ENCODE measurements at regions not wholly inside any gene's neighbourhood (a gene's known extent, or its start where the extent isn't known, plus 50 kb on each side); places are given as distances from the start of the nearest gene placed in this dataset.

- Histone ChIP-seq H3K4me1 (no peaks in the 10 kb centered on the region), H3K27me3 (no peaks in the 10 kb centered on the region), H3K36me3 (no peaks in the 10 kb centered on the region), H3K4me3 (no peak overlapping the region), H3K9me3 (peaks cover 0 to 3% (median 0%) of the 10 kb centered on the region in 4 donors), H3K27ac (no peak overlapping the region)
- intact Hi-C loops (cut with DNase I): no loop called here
- 64 to 68% methylated on average over 4 of the region's 4 CpGs for WGBS, 2 donors
- no peak for DNase-seq
- no peak for TF ChIP-seq POLR2A (IDR thresholded peaks at IDR 0.05)
- no peak for TF ChIP-seq EP300 (IDR thresholded peaks at IDR 0.05)
- no peak for TF ChIP-seq POLR2AphosphoS5 (IDR thresholded peaks at IDR 0.05)
- TF ChIP-seq CTCF (IDR thresholded peaks at IDR 0.05): no peak
These were observed 1609.6 kb downstream of the SI start for GRCh38 chr3:163468531-163469335.

GRCh38 chr3:163462446-163462845, 1615.8 kb downstream of the SI start:
- no peak for DNase-seq
- no peaks in the 10 kb centered on the region for H3K27me3 ChIP-seq
- no peak overlapping the region for H3K27ac ChIP-seq
- intact Hi-C loops (cut with DNase I): no loop called here
- no peaks in the 10 kb centered on the region for H3K4me1 ChIP-seq
- no peaks in the 10 kb centered on the region for H3K9me3 ChIP-seq
- TF ChIP-seq POLR2AphosphoS5 (IDR thresholded peaks at IDR 0.05): no peak
- TF ChIP-seq POLR2A (IDR thresholded peaks at IDR 0.05): no peak
- no peak for TF ChIP-seq EP300 (IDR thresholded peaks at IDR 0.05)
- no peak for TF ChIP-seq CTCF (IDR thresholded peaks at IDR 0.05)
- H3K36me3 ChIP-seq: no peaks in the 10 kb centered on the region
- WGBS, 2 donors: 66 to 69% methylated on average over 1 of the region's 1 CpG
- no peak overlapping the region for H3K4me3 ChIP-seq

GRCh38 chr3:163450698-163451097, 1627.6 kb downstream of the SI start:
- 71 to 85% methylated on average over 2 of the region's 2 CpGs for WGBS, 2 donors
- no peak for DNase-seq
- TF ChIP-seq EP300 (IDR thresholded peaks at IDR 0.05) (no peak), CTCF (IDR thresholded peaks at IDR 0.05) (no peak), POLR2A (IDR thresholded peaks at IDR 0.05) (no peak), POLR2AphosphoS5 (IDR thresholded peaks at IDR 0.05) (no peak)
- Histone ChIP-seq H3K27ac (no peak overlapping the region), H3K9me3 (no peaks in the 10 kb centered on the region), H3K4me3 (no peak overlapping the region), H3K4me1 (no peaks in the 10 kb centered on the region), H3K27me3 (no peaks in the 10 kb centered on the region), H3K36me3 (no peaks in the 10 kb centered on the region)
- intact Hi-C loops (cut with DNase I): no loop called here

GRCh38 chr3:163438760-163439159, 1639.5 kb downstream of the SI start:
- Histone ChIP-seq H3K9me3 (no peaks in the 10 kb centered on the region), H3K36me3 (no peaks in the 10 kb centered on the region), H3K4me3 (no peak overlapping the region), H3K27ac (no peak overlapping the region), H3K27me3 (no peaks in the 10 kb centered on the region), H3K4me1 (no peaks in the 10 kb centered on the region)
- 91 to 95% methylated on average over 2 of the region's 2 CpGs for whole genome bisulfite sequencing, 2 donors
- no peak for DNase-seq
- intact Hi-C loops (cut with DNase I): no loop called here
- TF ChIP-seq CTCF (IDR thresholded peaks at IDR 0.05) (no peak), POLR2A (IDR thresholded peaks at IDR 0.05) (no peak), POLR2AphosphoS5 (IDR thresholded peaks at IDR 0.05) (no peak), EP300 (IDR thresholded peaks at IDR 0.05) (no peak)

- DNase-seq: no peak
- H3K4me3 ChIP-seq: no peak overlapping the region
- WGBS, 2 donors: 89% methylated on average over 3 of the region's 3 CpGs
- no peaks in the 10 kb centered on the region for H3K27me3 ChIP-seq
- H3K27ac ChIP-seq: no peak overlapping the region
- no peaks in the 10 kb centered on the region for H3K36me3 ChIP-seq
- intact Hi-C loops (cut with DNase I): no loop called here
- TF ChIP-seq POLR2AphosphoS5 (IDR thresholded peaks at IDR 0.05) (no peak), POLR2A (IDR thresholded peaks at IDR 0.05) (no peak), EP300 (IDR thresholded peaks at IDR 0.05) (no peak), CTCF (IDR thresholded peaks at IDR 0.05) (no peak)
- H3K4me1 ChIP-seq: no peaks in the 10 kb centered on the region
- no peaks in the 10 kb centered on the region for H3K9me3 ChIP-seq
These were observed 1655.6 kb downstream of the SI start for GRCh38 chr3:163422671-163423070.
